K562 (cell line): ENCODE measurements at regions not wholly inside any gene's neighbourhood (a gene's known extent, or its start where the extent isn't known, plus 50 kb on each side); places are given as distances from the start of the nearest gene placed in this dataset.
"Not testable (repeated sequence)": the region's sequence is repeated elsewhere in the genome, so short reads cannot be mapped to it uniquely, and the experiment has no call there.

Source experiments
- ATAC-seq: fragments of 200-7000 bp; cut with Tn5 transposase; 3 replicates; pipeline ENCODE4 v1.9.1; 2020; ENCODE audit warnings: moderate library complexity
- BruUV-seq: library from RNA; stranded (reverse); fragments of 400-500 nt; replicated peaks from 2 replicates; lab custom pipeline; 2021; lab: Mats Ljungman, UMichigan
- CTCF ChIA-PET: fragments of 300-600 bp; formaldehyde crosslinking; extraction: SDS; loops from one replicate; lab custom pipeline; 2021; ENCODE audit warnings: low intra/inter-chr PET ratio; lab: Yijun Ruan, JAX
- POLR2A ChIA-PET: fragments of 300-600, 350-650 bp; sonication (Branson Sonifier 250); formaldehyde crosslinking; extraction: SDS; loops from one replicate; lab custom pipeline; 2021; ENCODE audit warnings: antibody characterized with exemption, inconsistent platforms; lab: Yijun Ruan, JAX
- DNase-seq, 4 experiments: peaks; one replicate each; pipeline versions ENCODE4 v3.0.0 to v3.0.0-alpha.2; 2011 to 2018; ENCODE audit warnings: low spot score in 3 of 4, mixed read lengths in 3 of 4; ENCODE audit errors: extremely low read depth in 1 of 4
- FAIRE-seq: peaks from 2 replicates; lab custom pipeline; 2011; peaks lifted over from hg19 to GRCh38; lab: Jason Lieb, UNC
- H2AFZ ChIP-seq: 2 replicates; pipeline ENCODE4 v1.6.0; 2011; ENCODE audit warnings: low read depth, low read length, control low read depth, inconsistent platforms
- H3K27ac ChIP-seq: fragments of 200-600 bp; 3 replicates; pipeline ENCODE4 v1.8.0; 2011; ENCODE audit warnings: low read depth, mild to moderate bottlenecking, control low read depth, inconsistent platforms, low read length, moderate library complexity, mixed read lengths; ENCODE audit errors: extremely low read depth
- H3K27me3 ChIP-seq, 2 experiments: fragments of 300-600 bp in 1 of 2; 2 replicates in 1 of 2; 3 replicates in 1 of 2; pipeline versions ENCODE4 v1.6.0 to v1.8.0; 2011; ENCODE audit warnings: inconsistent platforms in 2 of 2, low read length in 2 of 2, mild to moderate bottlenecking in 1 of 2, mixed read lengths in 1 of 2, moderate library complexity in 1 of 2; ENCODE audit not compliant: control insufficient read depth in 2 of 2, insufficient read depth in 2 of 2
- H3K36me3 ChIP-seq: fragments of 300-600 bp; 3 replicates; pipeline ENCODE4 v1.8.0; 2011; ENCODE audit warnings: mild to moderate bottlenecking, low read length, inconsistent platforms; ENCODE audit not compliant: control insufficient read depth, insufficient read depth
- H3K4me1 ChIP-seq, 2 experiments: fragments of 200-600 bp in 1 of 2; replicated peaks in 1 of 2; 2 replicates in 1 of 2; 3 replicates in 1 of 2; pipeline versions ENCODE4 v1.5.1 to v1.8.0; 2011; ENCODE audit warnings: inconsistent platforms in 2 of 2, low read length in 2 of 2, mild to moderate bottlenecking in 1 of 2, mixed read lengths in 1 of 2, moderate library complexity in 1 of 2; ENCODE audit not compliant: control insufficient read depth in 2 of 2, insufficient read depth in 2 of 2
- H3K4me2 ChIP-seq: 2 replicates; pipeline ENCODE4 v1.6.1; 2011; ENCODE audit warnings: low read length, control low read depth, inconsistent platforms, mixed read lengths; ENCODE audit not compliant: insufficient read depth
- H3K4me3 ChIP-seq: fragments of 200-600 bp; sonication (generic), shearing (Covaris generic); 2 replicates; pipeline ENCODE4 v1.5.1; 2016; ENCODE audit warnings: control low read depth, inconsistent platforms
- H3K79me2 ChIP-seq: fragments of 200-600 bp; 3 replicates; pipeline ENCODE4 v1.8.0; 2011; ENCODE audit warnings: low read length, inconsistent platforms; ENCODE audit not compliant: control insufficient read depth, insufficient read depth
- H3K9ac ChIP-seq, 2 experiments: 2 replicates each; pipeline versions ENCODE4 v1.6.0 to v1.6.1; 2011; ENCODE audit warnings: low read depth in 2 of 2, low read length in 2 of 2, control low read depth in 1 of 2, inconsistent platforms in 1 of 2, mild to moderate bottlenecking in 1 of 2, mixed read lengths in 1 of 2; ENCODE audit not compliant: insufficient read depth in 1 of 2
- H3K9me1 ChIP-seq: one replicate; pipeline ENCODE4 v1.6.0; 2011; ENCODE audit warnings: inconsistent platforms, mild to moderate bottlenecking, low read length, moderate library complexity; ENCODE audit not compliant: control insufficient read depth, insufficient read depth
- H3K9me3 ChIP-seq: replicated peaks from 2 replicates; pipeline ENCODE4 v1.5.1; 2011; ENCODE audit warnings: low read depth, low read length, inconsistent platforms; ENCODE audit not compliant: control insufficient read depth, insufficient read depth
- H4K20me1 ChIP-seq: replicated peaks from 2 replicates; pipeline ENCODE4 v1.6.1; 2011; ENCODE audit warnings: low read length, inconsistent platforms, mixed read lengths; ENCODE audit not compliant: control insufficient read depth, insufficient read depth
- CHD2 ChIP-seq: IDR thresholded peaks from 2 replicates; pipeline ENCODE4 v1.6.1; 2011; ENCODE audit warnings: low read depth, low read length
- DDX20 ChIP-seq: fragments of 450-650 bp; IDR thresholded peaks from 2 replicates; pipeline ENCODE4 v1.6.1; 2016; ENCODE audit warnings: missing genetic modification characterization, low read depth, mild to moderate bottlenecking, missing compliant biosample characterization, moderate library complexity
- MECOM ChIP-seq: fragments of 250-450 bp; sonication (Bioruptor Pico); IDR thresholded peaks from 2 replicates; pipeline ENCODE4 v1.8.0; 2022; ENCODE audit warnings: inconsistent platforms
- POLR2AphosphoS2 ChIP-seq: IDR thresholded peaks from 2 replicates; pipeline ENCODE4 v1.6.1; 2012; ENCODE audit warnings: low read length, improper control_type of control experiment
- ZC3H4 ChIP-seq: sonication (generic); formaldehyde crosslinking; IDR thresholded peaks from 2 replicates; pipeline ENCODE4 v1.9.0; 2021; ENCODE audit warnings: missing genetic modification reagents, borderline replicate concordance
- ZNF717 ChIP-seq: fragments of 250-450 bp; sonication (Bioruptor Pico); IDR thresholded peaks from 2 replicates; pipeline ENCODE4 v1.5.0; 2021
- WGBS: fragments of 100-300 bp; shearing (Covaris generic); methylation state at CpG from one replicate; pipeline ENCODE4 v1.1.6; 2016; ENCODE audit warnings: low coverage, mixed read lengths; ENCODE audit not compliant: insufficient coverage; ENCODE audit errors: missing lambda C conversion rate; 5-methylcytosine and 5-hydroxymethylcytosine counted together
- in situ Hi-C: fragments of 300-500 bp; cut with MboI; formaldehyde crosslinking; loops from 4 replicates; pipeline ENCODE4 v1.15.0; 2018; ENCODE audit warnings: inconsistent platforms, mixed read lengths
- intact Hi-C: fragments of 100-400 bp; cut with micrococcal nuclease; formaldehyde crosslinking; loops from 2 replicates; pipeline ENCODE4 v1.14.2; 2022
- TF ChIP-seq, protein P1 (sequence below): fragments of 450-650 bp; formaldehyde crosslinking; conservative IDR thresholded peaks from 2 replicates; pipeline ENCODE4 v1.4.0; 2022; ENCODE audit warnings: mild to moderate bottlenecking, missing genetic modification characterization
- TF ChIP-seq, protein P2 (sequence below): fragments of 450-650 bp; formaldehyde crosslinking; IDR thresholded peaks from 2 replicates; pipeline ENCODE4 v1.4.0; 2020; ENCODE audit warnings: mild to moderate bottlenecking

DNA sequence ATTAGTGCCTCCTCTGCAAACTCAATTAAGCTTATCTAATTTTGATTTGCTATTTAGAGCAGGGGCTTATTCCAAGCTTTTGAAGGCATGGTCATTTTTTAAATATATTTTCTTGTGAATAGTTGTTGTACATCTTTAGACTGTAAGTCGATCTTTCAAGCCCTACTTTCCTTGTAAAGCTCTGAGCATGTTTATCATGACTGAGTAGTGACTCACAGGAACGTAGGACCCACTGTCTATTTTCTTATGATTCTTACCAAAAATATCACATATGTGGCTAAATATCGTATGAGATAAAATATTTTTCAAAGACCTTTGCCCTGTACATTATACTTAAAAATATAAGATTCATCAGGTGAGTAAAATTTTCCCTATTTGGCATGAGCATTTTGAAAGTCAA lies 440.4 kb upstream of the GRIN3A start:
- in situ Hi-C loops, result no loop called here
- Histone ChIP-seq H3K27ac (no peak overlapping the region), H3K9me3 (no peaks in the 10 kb centered on the region), H2AFZ (no peak overlapping the region), H3K27me3 (no peaks in the 10 kb centered on the region), H3K4me2 (no peak overlapping the region), H3K9me1 (no peaks in the 10 kb centered on the region), H3K36me3 (no peaks in the 10 kb centered on the region), H3K9ac (no peak overlapping the region), H3K79me2 (no peaks in the 10 kb centered on the region), H3K4me1 (no peaks in the 10 kb centered on the region), H3K4me3 (no peak overlapping the region), H4K20me1 (no peaks in the 10 kb centered on the region)
- ChIA-PET POLR2A (no interaction called here), CTCF (no interaction called here)
- intact Hi-C loops, result no loop called here
- no TSS peak for BruUV-seq
- TF ChIP-seq ZNF717 (no peak), POLR2AphosphoS2 (no peak), DDX20 (tag) (no peak), MECOM (CRISPR knock-in tag) (no peak), CHD2 (no peak), ZC3H4 (CRISPR knock-in tag) (no peak)
- TF ChIP-seq, protein P1, sequence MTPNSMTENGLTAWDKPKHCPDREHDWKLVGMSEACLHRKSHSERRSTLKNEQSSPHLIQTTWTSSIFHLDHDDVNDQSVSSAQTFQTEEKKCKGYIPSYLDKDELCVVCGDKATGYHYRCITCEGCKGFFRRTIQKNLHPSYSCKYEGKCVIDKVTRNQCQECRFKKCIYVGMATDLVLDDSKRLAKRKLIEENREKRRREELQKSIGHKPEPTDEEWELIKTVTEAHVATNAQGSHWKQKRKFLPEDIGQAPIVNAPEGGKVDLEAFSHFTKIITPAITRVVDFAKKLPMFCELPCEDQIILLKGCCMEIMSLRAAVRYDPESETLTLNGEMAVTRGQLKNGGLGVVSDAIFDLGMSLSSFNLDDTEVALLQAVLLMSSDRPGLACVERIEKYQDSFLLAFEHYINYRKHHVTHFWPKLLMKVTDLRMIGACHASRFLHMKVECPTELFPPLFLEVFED, result no peak
- TF ChIP-seq, protein P2, sequence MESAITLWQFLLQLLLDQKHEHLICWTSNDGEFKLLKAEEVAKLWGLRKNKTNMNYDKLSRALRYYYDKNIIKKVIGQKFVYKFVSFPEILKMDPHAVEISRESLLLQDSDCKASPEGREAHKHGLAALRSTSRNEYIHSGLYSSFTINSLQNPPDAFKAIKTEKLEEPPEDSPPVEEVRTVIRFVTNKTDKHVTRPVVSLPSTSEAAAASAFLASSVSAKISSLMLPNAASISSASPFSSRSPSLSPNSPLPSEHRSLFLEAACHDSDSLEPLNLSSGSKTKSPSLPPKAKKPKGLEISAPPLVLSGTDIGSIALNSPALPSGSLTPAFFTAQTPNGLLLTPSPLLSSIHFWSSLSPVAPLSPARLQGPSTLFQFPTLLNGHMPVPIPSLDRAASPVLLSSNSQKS (CRISPR knock-in tag), result no peak
- ATAC-seq, result no peak
- DNase-seq, result no peak
- no peak for FAIRE-seq
- 2% methylated on average over 3 of the region's 3 CpGs for WGBS

DNA sequence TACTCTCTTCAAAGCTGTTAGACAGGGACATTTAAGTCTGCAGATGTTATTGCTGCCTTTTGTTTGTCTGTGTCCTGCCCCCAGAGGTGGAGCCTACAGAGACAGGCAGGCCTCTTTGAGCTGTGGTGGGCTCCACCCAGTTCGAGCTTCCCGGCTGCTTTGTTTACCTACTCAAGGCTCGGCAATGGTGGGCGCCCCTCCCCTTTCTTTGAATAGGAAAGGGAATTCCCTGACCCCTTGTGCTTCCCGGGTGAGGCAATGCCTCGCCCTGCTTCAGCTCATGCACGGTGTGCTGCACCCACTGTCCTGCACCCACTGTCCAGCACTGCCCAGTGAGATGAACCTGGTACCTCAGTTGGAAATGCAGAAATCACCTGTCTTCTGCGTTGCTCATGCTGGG lies 435.8 kb upstream of the GRIN3A start:
- H4K20me1 ChIP-seq, H3K27me3 ChIP-seq, H3K4me3 ChIP-seq, H3K9ac ChIP-seq, H3K27ac ChIP-seq, POLR2A ChIA-PET, H3K36me3 ChIP-seq, FAIRE-seq, ATAC-seq, H3K4me2 ChIP-seq, H3K9me1 ChIP-seq, H3K9me3 ChIP-seq, CTCF ChIA-PET, H3K79me2 ChIP-seq, DNase-seq, H3K4me1 ChIP-seq, intact Hi-C loops, H2AFZ ChIP-seq, in situ Hi-C loops, BruUV-seq: not testable (repeated sequence)
- 2% methylated on average over 8 of the region's 8 CpGs for WGBS
